VCaP (cell line): ENCODE measurements at regions not wholly inside any gene's neighbourhood (a gene's known extent, or its start where the extent isn't known, plus 50 kb on each side); places are given as distances from the start of the nearest gene placed in this dataset.

Experiments used
- H3K27ac ChIP-seq: fragments of 450-650 bp; 2 replicates; pipeline ENCODE4 v1.5.1; 2017
- TF ChIP-seq, protein P1 (sequence below): fragments of 450-650 bp; conservative IDR thresholded peaks from 2 replicates; pipeline ENCODE4 v1.5.1; 2017; ENCODE audit warnings: mild to moderate bottlenecking, moderate library complexity

GRCh38 chr21:28811860-28812259 lies 180.8 kb downstream of the LTN1 start:
- no peak overlapping the region for H3K27ac ChIP-seq

DNA sequence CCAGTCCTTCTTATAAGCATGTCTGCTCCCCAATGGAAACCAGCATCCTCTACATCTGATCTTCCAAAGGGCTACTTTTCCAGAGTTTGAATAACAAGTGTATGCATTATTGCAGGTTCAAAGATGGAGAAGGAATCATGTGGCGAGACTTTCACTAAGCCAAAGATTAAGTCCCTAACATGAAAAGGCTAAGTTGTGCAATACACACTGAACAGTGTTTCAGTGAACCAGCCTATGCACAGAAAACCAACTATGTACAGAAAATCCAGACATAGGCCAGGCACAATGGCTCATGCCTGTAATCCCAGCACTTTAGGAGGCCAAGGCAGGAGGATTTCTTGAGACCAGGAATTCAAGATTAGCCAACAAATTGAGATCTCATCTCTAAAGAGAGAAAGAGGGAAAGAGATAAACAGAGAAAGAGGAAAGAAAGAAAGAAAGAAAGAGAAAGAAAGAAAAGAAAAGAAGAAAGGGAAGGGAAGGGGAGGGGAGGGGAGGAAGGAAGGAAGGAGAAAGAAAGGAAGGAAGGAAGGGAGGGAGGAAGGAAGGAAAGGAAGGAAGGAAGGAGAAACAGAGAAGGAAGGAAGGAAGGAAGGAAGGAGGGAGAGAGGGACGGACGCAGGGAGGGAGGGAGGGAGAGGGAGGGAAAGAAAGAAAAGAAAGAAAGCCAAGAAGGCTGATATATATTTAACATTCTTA lies 181.7 kb downstream of the LTN1 start:
- H3K27ac ChIP-seq: no peak overlapping the region
- TF ChIP-seq, protein P1, sequence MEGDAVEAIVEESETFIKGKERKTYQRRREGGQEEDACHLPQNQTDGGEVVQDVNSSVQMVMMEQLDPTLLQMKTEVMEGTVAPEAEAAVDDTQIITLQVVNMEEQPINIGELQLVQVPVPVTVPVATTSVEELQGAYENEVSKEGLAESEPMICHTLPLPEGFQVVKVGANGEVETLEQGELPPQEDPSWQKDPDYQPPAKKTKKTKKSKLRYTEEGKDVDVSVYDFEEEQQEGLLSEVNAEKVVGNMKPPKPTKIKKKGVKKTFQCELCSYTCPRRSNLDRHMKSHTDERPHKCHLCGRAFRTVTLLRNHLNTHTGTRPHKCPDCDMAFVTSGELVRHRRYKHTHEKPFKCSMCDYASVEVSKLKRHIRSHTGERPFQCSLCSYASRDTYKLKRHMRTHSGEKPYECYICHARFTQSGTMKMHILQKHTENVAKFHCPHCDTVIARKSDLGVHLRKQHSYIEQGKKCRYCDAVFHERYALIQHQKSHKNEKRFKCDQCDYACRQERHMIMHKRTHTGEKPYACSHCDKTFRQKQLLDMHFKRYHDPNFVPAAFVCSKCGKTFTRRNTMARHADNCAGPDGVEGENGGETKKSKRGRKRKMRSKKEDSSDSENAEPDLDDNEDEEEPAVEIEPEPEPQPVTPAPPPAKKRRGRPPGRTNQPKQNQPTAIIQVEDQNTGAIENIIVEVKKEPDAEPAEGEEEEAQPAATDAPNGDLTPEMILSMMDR: no peak

More at GRCh38 chr21:28811860-28812259, 180.8 kb downstream of the LTN1 start:
- TF ChIP-seq, protein P1: no peak

DNA sequence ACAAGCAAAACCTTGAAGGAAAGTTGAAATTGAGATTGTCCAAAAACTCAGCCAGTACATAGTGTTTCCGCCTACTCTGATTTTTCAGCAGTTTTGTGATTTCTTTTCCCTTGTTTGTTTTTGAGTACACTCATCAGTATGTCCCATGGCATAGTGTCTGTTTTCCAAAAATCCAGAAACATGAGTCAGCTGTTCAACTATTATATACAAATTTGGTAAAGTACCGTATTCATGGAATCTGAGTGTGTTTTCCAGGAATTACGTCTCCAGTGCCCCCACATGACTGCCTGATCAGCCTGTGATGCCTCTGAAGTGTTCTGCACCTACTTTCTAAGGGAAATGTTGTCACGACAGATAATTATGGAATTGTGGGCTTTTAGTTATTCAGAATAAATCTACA lies 186.8 kb downstream of the LTN1 start:
- TF ChIP-seq, protein P1: no peak
- no peak overlapping the region for H3K27ac ChIP-seq

DNA sequence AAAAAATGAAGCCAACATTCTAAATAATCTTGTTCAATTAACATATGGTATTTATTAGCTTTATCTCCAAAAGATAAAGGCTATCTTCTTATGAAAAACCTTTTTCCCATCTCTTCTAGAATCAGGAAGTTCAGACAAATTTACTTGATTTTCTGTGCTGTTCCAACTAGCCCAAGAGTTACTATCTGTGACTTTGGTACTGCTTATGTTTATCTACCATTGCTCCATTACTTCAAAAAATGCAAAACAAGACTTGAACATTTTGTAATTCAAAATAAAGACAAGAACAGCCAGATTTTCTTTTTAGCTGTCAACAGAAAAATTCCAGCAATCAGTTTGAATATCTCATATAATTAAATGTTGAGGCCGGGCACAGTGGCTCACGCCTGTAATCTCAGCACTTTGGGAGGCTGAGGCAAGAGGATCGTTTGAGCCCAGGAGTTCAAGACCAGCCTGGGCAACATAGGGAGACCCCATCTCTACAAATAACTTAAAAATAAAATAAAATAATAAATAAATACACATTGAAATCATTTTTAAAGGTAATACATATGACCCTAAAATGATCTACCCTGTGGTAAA lies 188.5 kb downstream of the LTN1 start:
- TF ChIP-seq, protein P1: no peak
- H3K27ac ChIP-seq: no peak overlapping the region

- TF ChIP-seq, protein P1: no peak
- H3K27ac ChIP-seq: no peak overlapping the region
Observed at GRCh38 chr21:28801906-28802305, 190.8 kb downstream of the LTN1 start.

DNA sequence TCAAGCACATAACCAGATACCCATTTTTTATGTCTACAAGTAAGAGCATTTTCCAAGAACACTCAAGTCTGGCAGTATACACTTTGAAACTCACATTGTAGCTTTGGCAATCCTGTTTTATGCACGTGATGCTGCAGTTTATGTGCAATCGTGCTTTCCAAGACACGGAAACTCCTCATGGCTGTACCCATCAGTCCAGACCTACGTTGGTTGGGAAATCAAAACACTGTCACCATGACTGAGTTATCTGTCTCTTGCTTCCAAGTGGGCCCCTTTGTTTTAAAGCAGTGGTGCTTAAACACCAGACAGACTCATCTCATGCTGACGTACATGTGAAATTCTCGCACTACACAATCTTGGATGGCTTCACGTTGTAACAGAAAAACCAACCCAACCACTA lies 192.8 kb downstream of the LTN1 start:
- TF ChIP-seq, protein P1: no peak
- H3K27ac ChIP-seq: no peak overlapping the region

DNA sequence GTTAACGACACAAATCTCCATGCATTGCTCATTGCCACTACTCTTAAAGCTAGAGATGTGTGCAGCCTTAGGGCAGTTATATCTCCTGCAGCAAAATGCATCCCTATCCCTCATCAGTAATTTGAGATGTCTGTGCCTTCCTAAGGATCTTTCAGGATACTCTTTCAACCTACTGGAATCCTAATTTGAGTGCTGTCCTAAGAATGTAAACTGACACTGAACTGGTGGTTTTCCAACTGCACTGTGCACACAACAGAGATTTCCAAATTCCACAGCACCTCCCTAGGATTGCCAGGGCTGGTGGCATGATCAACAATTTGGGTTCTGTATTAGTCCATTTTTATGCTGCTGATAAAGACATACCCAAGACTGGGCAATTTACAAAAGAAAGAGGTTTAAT lies 193.9 kb downstream of the LTN1 start:
- H3K27ac ChIP-seq: no peak overlapping the region
- TF ChIP-seq, protein P1: no peak
